DMS53 (cell line): ENCODE measurements at regions not wholly inside any gene's neighbourhood (a gene's known extent, or its start where the extent isn't known, plus 50 kb on each side); places are given as distances from the start of the nearest gene placed in this dataset.

ENCODE experiments used
- DNase-seq: peaks from one replicate; lab custom pipeline; 2025; lab: John Stamatoyannopoulos, UW

DNA sequence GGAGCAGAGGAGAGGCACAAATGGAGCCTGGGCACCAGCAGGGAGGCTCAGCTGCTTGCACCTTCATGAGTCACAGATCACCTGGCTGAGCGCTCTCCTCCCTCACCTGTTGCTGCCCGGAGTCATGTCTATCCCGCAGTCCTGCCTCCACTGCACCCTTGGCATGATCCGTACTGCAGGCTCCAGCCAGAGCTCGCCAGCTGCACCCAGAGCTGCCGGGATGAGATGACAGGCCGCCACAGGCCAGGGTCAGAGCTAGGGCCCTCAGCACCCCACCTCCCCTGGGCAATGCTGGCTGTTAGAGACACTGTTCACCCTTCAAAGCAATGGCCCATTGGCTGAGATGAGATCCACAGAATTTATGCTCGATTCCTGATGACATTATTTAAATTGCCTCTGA lies 702.8 kb downstream of the TBC1D22A start:
- DNase-seq: no peak

DNA sequence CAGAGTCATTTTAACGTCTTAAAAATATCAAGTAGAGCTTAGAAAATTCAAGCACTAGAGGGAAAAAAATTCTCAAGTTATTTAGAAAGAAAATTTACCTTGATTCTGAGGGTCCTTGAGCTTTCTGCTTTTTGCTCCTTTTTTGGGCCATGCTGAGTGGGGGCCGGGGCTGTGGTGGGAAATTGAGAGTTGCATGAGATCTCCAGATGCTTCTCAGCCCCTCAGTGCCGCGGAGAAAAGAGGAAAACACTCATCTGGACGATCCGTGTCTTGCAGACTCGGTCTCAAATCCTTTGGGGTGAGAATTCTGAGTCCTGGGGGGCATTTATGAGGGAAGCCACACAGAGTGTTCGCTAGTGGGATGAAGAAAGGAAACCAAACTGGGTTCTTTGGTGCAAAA lies 700.8 kb downstream of the TBC1D22A start:
- no peak for DNase-seq

DNA sequence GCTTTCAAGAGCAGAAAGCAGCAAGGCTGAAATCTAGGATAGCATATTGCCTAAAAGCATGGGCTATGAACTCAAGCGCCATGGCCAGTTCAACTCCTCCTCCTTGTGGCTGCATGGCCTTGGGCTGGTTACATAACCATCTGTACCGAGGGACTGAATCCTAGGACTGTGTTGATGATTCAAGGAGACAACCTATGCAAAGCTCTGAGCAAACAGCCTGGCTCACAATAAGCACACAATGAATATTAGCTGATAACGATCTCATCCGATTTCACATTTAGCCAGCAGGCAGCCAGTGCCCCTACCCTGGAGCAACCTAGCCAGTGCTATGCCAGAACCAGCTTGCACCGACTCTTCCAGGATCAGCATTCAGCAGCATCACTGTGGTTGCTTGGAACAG lies 698.4 kb downstream of the TBC1D22A start:
- peak; percentile 17 for DNase-seq

DNA sequence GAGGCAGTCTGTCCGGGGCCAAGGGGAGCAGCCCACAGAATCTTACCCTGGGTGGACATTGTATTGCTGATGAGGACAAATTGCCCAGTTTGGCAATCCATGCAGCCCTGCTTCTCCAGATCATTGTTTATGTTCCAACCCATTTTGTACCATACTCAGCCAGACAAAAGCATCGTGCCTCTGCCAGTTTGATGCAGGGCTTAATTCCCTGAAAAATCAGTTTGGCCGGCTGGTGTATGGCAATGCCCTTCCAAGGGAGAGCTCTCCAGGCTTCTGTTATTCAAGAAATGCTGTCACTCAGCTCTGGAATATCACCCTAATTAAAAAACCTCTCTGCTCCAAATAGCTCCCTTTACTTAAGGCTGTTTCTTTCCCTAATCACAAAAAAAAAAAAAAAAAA lies 697.7 kb downstream of the TBC1D22A start:
- DNase-seq: no peak

DNA sequence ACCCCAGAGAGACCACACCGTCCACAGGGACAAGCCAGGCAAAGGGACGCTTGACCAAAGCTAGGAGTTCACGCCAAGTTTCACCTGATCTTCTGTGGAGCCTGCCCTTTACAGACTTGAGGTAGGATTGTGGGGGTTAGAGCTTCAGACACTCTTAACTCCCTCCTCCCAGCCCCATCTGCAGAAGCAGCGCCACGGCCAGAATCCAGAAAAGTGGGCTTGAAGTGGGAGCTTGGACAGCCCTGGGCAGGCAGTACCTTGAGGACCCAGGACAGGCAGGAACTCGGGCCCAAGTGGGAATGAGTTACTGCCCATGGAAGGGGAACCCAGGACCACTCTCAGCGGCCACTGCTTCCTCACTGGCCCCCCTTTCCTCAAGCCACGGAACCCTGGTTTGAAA lies 695.9 kb downstream of the TBC1D22A start:
- DNase-seq: no peak

DNA sequence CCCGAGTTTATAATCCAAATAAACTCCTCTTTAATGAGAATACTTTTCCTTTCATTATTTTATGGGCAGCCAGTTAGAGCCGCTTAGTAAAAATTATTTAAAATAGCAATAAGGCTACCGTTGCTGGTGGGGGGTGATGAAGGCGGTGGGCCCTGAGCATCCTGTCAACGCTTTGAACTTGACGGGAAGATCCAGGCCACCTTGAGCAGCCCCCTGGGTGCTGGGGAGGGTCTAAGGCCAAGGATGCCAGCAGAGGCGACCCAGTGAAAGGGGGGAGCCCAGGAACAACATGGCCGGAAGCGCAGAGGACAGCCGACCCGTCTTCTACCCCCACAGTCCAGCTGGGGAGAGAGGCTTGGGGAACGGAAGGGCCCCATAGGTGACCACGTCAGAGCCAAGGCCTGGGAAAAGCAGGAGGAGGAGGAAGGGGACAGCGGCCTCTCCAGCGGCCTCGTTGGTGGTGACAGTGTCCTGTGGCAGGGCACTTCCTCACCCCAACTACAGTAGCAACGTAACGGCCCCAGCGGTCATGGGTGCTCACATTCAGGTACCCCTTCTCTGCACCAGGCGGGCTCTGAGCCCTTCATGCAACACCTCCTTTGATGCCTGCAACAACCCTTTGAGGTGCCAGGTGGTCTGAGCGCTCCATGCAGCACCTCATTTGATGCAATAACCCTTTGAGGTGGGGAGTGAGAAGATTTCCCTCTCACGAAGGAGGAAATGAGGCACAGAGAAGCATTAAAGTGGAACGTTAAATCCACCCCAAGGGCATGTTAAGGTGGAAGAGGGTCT lies 695.3 kb downstream of the TBC1D22A start:
- no peak for DNase-seq

DNA sequence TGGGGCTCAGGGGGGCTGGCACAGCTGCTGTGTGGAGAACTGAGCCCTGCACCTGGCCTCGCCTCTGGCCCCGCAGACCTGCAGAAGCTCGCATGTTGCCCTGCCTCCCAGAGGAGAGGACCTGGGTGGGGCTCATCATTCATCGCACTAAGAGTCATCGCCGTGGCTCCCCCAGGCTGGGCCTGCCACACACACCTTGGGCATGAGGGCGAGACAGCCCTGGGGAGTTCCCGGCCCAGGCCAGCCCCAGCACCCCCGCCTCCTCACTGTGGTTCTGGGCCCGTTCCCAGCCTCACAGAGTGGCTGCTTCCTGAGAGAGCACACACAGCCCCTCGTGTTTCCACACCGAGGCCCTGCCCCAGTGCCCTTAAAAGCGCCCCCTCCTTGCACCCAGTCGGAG lies 694.6 kb downstream of the TBC1D22A start:
- no peak for DNase-seq

DNA sequence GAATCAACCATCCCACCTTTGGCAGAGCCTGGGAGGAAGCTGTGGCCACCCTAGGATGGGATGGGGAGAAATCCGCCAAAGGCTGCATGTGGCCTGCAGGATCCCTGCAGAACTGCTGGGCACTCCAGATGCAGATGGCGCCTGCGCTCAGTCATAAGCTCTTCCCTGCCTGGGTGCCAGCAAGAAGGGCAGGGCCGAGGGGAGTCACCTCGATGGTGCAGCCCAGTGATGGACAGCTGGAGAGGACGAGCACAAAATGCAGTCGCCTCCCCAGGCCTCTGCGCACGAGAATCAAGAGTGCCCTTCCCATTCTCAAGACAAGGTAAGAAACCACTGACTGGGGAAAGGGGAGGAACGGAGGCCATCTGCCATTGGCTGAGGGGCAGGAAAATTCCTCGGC lies 693.6 kb downstream of the TBC1D22A start:
- DNase-seq: no peak

DNA sequence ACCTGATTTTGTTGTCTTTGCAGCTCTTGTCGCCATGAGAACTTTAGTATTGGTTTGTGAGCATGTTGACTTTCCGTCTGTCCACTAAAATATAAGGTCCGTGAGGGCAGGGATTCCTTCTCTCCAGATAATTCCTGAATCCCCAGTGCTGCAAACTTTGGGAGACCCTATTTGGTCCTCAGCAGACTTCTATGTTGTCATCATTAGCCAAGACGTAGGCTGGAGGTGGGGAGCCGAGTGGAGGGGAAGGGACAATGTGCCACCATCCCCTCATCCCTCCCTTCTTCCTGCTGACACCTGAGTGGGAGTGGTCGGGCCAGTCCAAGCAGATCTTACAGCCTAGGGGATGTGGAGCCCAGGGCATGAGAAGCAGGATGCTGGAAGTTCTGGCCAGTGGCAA lies 690.6 kb downstream of the TBC1D22A start:
- no peak for DNase-seq

DNA sequence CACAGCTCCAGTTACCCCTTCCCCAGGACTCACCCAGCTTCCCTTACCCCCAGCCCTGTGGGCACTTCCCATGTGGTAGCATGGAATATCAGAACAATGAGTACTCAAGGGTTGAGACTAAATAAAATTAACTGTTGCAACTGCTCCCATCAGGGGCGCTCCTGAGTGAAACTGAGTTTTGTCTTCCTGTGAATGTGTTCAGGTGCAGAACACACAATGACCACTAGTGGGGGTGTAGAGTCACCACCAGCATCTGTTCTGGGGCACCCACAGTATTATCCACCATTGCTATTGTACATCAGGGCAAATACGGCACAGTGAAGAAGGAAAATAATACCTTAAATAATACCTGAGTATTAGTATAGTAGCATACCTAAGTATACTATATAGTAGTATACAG lies 689.7 kb downstream of the TBC1D22A start:
- DNase-seq: peak; percentile 57

DNA sequence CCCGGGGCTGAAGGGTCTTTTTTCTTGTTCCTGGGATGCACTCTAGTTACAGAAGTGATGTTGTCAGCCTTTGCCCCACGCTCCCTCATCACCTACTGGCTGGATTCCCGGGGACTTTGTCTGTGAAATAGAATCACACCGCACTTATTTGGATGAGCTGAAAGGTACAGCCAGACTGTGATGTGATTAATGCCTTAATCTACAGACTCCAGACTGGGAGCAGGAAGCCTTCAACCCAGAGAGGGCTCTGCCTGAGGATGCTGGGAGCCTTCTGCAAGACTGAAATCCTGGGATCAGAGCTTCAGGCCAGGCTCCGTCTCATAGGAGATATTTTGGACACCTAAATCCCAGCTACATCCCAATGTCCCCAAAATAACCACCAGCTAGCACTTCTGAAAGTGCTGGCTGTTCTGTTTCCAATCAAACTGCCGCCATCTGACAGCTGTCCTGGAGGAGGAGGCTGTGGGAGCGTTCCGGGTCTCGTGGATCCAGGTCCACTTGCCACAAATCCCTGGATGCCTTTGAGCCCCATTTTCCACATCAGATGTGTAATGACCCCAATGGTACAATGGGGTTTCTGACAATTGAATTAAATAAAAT lies 688.5 kb downstream of the TBC1D22A start:
- no peak for DNase-seq

DNA sequence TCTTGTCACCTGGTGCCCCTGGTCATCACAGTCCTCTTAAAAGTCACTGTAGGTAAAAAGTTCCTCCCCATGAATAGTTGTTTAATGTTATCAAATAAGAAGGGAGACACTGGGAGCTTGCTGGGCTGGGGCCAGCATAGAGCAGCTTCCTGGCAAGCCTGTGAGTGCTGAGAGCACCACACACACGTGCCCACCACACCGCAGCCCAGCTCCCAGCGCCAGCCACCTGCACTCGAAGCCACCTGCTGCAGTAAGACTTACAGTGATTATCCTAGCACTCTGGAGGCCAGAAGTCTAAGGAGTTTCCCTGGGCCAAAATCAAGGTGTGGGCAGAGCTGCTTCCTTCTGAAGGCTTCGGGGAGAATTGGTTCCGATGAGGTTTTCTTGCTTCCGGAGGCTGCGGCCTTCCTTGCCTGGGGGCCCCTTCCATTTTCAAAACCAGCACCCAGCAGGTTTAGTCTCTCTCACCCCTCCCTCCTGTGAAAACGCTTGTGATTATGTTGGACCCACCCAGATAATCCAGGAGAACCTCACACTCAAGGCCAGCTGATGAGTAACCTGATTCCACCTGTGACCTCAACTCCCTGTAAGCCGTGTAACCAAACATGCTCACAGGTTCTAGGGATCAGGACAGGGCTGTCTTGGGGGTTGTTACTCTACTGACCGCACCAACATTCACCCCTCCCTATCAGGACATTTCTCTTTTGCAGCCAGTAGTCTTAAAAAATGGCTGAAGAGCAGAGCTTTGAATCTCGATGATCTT lies 687.2 kb downstream of the TBC1D22A start:
- no peak for DNase-seq

DNA sequence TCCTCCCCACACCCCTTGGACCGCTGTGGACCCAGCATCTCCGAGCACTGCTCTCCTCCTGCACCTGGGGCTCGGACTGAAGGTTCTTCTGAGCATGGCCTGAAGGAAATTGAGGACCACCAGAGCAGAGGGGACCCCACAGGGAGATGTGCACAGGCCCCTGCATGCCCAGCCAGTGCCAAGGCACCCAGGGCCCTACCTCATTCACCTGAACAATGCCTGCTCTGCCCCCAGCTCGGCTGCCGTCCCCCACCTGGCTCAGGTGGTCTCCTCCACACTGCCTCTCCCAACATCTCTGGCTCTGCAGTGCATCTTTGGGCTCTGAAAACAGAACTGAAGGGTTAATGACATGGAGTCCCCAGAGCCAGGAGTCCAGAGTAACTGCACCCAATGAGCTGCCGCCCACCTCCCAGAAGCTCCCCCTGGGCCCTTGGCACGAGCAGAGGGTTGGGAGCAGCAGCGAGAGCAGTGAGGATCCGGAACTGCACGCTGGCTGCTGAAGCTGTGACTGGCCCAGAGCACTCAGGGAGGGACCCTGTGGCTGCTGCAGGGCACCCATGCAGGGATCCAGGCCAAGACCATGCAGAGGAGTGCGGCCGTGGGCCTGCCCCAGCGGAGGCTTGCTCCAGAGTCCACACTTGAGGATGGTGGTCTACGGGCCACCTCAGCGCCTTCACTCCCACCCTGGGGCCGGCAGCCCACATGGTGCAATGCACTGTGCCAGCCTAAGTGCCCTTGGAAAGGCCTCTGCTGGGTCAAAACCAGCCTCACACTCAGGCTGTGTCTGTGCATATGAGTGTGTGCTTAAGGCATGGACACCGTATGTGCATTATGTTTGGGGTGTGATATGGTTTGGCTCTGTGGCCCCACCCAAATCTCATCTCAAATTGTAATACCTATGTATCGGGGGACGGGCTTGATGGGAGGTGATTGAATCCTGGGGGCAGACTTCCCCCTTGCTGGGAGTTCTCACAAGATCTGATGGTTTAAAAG lies 686.1 kb downstream of the TBC1D22A start:
- DNase-seq: no peak

DNA sequence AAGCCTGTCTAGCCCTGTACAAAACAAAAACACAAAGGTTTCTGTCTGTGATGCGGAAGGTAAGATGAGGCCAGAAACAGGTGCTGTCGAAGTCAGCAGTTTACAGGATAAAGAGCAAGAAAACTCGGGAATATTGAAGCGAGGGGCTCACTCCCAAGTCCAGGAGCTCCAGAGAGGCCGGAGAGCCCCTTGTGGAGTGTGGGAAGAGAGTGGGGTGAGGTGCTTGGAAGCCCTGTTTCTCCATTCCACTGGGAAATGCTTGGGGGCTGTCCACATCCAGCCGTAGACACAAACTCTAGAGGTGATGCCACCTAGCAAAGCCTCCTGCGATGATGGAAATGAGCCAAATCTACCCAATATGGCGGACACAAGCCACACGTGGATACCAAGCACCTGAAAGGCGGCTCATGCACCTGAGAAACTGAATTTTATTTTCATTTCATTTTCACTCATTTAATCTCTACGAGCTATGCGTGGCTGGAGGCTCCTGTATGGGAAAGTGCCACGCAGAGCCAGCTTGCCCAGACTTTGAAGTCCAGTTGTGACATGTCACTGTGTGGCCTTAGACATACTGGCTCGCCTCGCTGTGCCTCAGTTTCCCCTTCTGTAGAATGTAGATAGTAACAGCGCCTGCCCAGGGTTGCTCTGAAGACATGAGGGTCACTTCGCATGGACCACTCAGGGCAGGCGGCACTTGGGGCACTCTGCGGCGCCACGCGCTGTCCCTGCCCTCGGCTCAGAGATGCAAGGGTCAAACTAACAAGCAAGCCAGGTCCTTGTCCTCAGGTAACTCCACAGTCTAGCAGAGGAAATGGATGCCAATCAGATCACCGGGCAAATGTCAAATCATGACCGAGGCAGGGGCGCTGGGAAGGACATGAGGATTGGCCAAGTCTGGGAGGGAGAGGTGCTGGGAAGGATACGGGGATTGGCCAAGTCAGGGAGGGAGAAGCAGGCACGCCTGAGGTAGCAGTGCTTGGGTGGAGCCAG lies 684.7 kb downstream of the TBC1D22A start:
- no peak for DNase-seq

DNA sequence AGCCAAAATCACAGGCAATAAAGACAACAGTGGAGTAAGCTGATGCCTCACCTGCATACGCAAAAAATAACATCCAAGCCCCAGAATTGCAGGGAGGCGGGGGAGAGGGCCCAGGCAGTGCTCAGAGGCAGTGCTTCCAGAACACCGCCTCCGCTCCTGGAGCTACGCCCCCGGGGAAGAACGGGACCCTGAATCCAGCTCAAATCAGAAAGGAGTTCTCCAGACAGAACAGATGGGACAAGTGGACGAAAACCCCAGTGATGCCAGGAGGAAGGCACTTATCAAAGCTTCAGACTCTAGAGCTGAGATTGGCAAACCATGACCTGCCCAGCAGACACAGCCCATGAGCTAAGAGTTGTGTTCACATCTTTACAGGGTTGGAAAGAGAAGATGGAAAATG lies 683.9 kb downstream of the TBC1D22A start:
- no peak for DNase-seq

DNA sequence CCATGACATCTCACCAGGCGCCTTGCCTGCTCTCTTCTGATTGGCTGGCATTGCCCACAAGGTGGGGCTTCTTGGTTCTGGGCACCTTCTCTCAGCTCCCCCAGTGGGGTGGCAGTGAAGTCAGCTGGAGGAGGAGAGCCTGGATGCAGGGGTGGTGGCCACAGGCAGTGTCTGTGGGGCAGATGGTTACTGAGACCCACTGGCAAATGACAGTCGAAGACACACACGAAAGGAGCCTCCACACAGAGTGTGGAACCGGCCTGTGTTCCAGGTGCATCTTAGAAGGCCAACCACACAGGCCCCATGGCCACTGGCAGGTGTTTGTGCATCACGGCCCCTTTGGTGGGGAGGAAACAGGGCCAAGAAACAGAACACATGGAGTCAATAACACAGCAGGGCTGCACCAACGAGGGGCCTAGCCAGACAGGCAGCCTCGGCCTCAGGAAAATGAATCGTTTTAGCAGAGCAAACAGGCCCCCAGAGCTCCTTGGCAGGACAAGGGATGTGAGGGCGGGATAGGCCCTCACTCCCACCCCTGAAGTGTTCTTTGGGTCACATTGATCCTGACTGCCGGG lies 683.4 kb downstream of the TBC1D22A start:
- DNase-seq: no peak

DNA sequence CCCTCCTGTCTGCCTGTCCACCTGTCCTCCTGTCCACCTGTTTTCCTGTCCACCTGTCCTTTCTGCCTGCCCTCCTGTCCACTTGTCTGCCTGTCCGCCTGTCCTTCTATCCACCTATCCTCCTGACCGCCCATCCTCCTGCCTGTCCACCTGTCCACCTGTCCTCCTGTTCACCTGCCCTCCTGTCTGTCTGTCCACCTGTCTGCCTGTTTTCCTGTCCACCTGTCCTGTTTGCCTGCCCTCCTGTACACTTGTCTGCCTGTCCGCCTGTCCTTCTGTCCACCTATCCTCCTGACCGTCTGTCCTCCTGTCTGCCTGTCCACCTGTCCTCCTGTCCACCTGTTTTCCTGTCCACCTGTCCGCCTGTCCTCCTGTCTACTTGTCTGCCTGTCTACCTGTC lies 682.8 kb downstream of the TBC1D22A start:
- no peak for DNase-seq

DNA sequence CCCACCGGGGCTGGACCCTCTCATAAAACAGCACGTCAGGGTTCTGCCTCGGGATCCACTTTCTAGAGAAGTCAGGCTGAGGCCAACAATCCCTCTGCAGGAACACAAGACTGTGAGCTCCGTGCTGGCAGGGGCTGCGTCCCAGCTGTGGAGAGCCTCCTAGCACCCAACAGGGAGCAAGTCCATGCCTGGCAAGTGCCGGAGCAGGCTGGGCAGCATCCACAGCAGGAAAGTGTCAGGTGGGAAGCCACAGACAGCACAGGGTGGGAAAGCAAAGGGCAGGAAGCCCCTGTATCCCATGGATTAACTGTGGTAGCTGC lies 682.3 kb downstream of the TBC1D22A start:
- DNase-seq: no peak

DNA sequence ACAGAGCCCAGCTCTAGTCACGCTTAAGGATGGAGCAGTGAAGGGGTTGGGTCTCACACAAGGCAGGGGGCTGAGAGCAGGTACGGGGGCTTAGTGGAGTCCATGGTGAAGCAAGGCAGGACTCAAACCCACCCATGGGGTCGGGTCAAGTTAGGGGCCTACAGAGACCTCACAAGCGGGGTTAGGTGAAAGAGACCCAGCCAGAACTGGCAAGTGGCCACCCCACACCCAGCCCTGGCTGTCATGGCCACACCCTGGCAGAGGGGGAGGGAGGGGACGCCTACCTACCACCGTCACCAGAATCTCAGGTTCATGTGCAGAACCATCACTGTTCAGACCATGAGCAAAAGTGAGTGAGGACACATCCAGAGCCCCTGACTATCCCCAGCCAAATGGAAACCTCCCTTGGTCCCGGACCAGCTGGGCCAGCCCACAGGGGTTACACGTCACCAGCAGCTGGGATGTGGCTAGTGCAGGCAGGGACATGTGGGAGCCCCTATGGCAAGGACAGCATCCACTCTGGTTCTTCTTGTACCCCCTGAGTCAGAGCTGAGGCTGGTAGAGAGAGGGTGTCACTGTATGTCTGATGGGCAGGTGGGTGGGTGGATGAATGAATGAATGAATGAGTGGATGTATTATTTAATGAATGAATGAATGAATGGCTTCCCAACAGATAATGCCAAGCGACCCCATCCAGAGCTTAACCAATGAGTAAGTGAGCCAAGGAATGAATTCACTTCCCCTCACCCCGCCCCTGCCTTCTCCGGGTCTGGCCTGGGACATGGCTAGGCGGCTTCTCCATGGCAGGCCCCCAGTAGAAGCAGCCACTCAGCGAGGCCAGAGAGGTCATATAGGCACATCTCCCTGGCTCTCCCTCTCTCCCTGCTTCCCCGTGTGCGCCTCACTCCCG lies 681.6 kb downstream of the TBC1D22A start:
- no peak for DNase-seq
